Stimulated activated naive B cell treated with anti-CD40 and anti-IgM and Interleukin-4, amounts not matched to agents 10 μg/mL and 1 μg/mL and 100 μg/mL, for 72 hours (primary cell): ENCODE measurements at regions not wholly inside any gene's neighbourhood (a gene's known extent, or its start where the extent isn't known, plus 50 kb on each side); places are given as distances from the start of the nearest gene placed in this dataset.
A peak's percentile ranks its signal among the peaks of the same experiment; 100 is the strongest.
"Not testable (repeated sequence)": the region's sequence is repeated elsewhere in the genome, so short reads cannot be mapped to it uniquely, and the experiment has no call there.

Experiments used
- ATAC-seq, 2 donors: fragments of 150-1000 bp; cut with Tn5 transposase; replicated peaks; 2 replicates each; pipeline ENCODE4 v1.10.0; 2021; ENCODE audit warnings: moderate library complexity in 1 of 2
- DNase-seq: peaks from one replicate; pipeline ENCODE4 v3.0.0; 2021
- H3K27ac Mint-ChIP-seq: one replicate; pipeline ENCODE4 v1.8.0; 2022; ENCODE audit warnings: mild to moderate bottlenecking, mixed read lengths
- H3K27me3 Mint-ChIP-seq, 2 donors: one replicate each; pipeline ENCODE4 v1.8.0; 2022; ENCODE audit warnings: mixed read lengths in 2 of 2
- H3K36me3 Mint-ChIP-seq, 2 donors: one replicate each; pipeline ENCODE4 v1.8.0; 2022; ENCODE audit warnings: mixed read lengths in 2 of 2, mild to moderate bottlenecking in 1 of 2
- H3K4me1 Mint-ChIP-seq, 2 donors: one replicate each; pipeline ENCODE4 v1.8.0; 2022; ENCODE audit warnings: mixed read lengths in 2 of 2, mild to moderate bottlenecking in 1 of 2
- H3K4me3 Mint-ChIP-seq, 2 donors: one replicate each; pipeline ENCODE4 v1.8.0; 2022; ENCODE audit warnings: mild to moderate bottlenecking in 2 of 2, mixed read lengths in 2 of 2, moderate library complexity in 1 of 2
- H3K9me3 Mint-ChIP-seq, 2 donors: one replicate each; pipeline ENCODE4 v1.8.0; 2022; ENCODE audit warnings: mixed read lengths in 2 of 2, mild to moderate bottlenecking in 1 of 2

DNA sequence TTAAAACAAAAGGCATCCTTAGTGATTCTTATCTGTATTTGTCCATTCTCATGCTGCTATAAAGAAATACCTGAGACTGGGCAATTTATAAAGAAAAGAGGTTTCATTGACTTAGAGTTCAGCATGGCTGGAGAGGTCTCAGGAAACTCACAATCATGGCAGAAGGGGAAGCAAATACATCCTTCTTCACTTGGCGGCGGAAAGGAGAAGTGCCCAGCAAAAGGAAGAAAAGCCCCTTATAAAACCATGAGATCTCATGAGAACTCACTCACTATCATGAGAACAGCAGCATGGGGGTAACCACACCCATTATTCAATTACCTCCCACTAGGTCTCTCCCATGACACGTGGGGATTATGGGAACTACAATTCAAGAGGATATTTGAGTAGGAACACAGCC lies 271.1 kb upstream of the PRKD1 start:
- not testable (repeated sequence) for H3K36me3 Mint-ChIP-seq, H3K27ac Mint-ChIP-seq, DNase-seq, H3K27me3 Mint-ChIP-seq, H3K9me3 Mint-ChIP-seq, H3K4me3 Mint-ChIP-seq, H3K4me1 Mint-ChIP-seq, ATAC-seq

DNA sequence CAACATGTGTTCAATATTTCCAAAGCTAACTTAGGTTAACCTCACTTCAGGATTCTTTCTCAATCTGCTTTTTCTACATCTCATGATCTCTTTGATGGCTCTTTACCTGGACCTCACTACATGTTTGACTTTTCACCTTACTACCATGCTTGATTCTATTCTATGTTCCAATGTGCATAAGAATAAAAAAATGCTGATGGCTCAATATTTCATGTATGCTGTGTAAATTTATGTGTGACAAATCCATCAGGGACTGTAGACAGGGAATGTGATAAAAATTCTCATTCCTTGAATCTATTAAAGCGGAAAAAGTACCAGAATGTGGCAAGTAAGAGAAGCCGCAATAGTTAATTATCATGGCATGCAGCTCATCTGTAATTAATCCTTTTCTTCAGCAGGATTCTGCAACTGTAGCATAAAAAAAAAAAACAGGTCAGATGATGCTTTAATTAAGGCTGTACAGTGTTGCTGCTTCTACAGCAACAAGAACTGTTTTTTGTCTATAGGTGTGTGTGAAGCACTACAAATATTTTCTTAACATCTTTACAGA lies 276.9 kb upstream of the PRKD1 start:
- Mint-ChIP-seq H3K9me3 (peaks cover 0 to 3% of the 10 kb centered on the region in 2 donors), H3K27me3 (no peaks in the 10 kb centered on the region), H3K27ac (no peak overlapping the region), H3K4me3 (no peak overlapping the region), H3K36me3 (no peaks in the 10 kb centered on the region), H3K4me1 (no peaks in the 10 kb centered on the region)
- no peak for ATAC-seq
- DNase-seq, result no peak

DNA sequence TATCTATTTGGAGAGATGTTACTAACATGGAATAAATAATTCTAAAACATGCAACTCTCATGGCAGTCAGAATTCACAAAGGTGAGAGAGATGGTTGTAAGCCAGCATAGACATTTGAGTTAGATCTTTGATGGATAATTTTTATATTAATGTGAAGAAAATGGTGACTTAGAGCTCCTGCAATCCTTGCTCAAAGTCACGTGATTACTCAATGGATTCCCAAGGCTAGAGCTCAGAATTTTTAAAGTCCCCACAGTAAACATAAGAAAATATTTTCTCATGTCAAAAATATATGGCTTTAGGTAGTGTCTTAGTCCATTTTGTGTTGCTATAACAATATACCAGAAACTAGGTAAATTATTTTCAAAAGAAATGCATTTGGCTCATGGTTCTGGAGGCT lies 281.5 kb upstream of the PRKD1 start:
- Mint-ChIP-seq H3K9me3 (peaks cover 0 to 1% of the 10 kb centered on the region in 2 donors), H3K4me1 (no peaks in the 10 kb centered on the region), H3K27me3 (no peaks in the 10 kb centered on the region), H3K36me3 (no peaks in the 10 kb centered on the region), H3K27ac (no peak overlapping the region), H3K4me3 (no peak overlapping the region)
- no peak for DNase-seq
- no peak for ATAC-seq

DNA sequence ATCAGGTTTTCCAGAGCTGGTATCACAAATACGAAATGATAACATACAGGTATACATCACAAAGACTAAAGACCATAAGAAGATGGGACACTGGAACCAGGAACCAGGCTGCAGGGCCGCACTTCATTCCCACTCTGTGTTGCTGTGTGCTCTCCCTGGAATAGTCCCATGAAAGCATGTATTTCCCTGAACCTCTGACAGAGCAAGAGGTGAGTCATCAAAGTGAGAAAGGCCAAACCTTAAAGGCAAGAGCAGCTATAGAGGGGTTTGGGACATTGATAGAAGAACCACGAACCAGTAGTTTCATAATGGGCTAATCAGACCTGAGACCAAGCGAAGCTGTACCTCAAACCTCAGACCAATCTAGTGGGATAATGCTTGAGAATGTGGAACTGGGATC lies 283.0 kb upstream of the PRKD1 start:
- no peaks in the 10 kb centered on the region for H3K4me1 Mint-ChIP-seq
- DNase-seq (no peak), ATAC-seq (no peak)
- no peak overlapping the region for H3K4me3 Mint-ChIP-seq
- H3K9me3 Mint-ChIP-seq, result peaks cover 0 to 1% of the 10 kb centered on the region in 2 donors
- no peaks in the 10 kb centered on the region for H3K36me3 Mint-ChIP-seq
- H3K27me3 Mint-ChIP-seq, result no peaks in the 10 kb centered on the region
- H3K27ac Mint-ChIP-seq, result no peak overlapping the region

DNA sequence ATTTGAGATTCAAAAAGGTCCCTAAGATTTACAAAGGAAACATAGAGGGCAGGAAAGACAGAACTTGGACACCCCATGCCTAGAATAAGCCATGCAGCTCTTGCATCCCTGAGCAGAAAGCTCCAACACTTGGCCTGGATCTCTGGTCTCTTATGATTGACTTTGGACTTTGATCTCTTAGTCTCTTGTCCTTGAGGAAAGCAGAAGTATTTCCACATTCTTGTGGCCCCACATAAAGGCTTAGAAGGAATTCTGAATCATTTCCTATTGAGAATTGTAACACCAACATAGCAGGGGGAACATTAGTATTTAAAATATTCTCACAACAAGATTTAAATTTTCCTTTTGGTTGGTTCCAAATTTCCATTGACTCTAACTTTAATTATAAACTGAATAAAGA lies 283.7 kb upstream of the PRKD1 start:
- Mint-ChIP-seq H3K4me1 (no peaks in the 10 kb centered on the region), H3K9me3 (peaks cover 0 to 1% of the 10 kb centered on the region in 2 donors), H3K4me3 (no peak overlapping the region), H3K27ac (no peak overlapping the region), H3K36me3 (no peaks in the 10 kb centered on the region), H3K27me3 (no peaks in the 10 kb centered on the region)
- ATAC-seq, result no peak
- no peak for DNase-seq

DNA sequence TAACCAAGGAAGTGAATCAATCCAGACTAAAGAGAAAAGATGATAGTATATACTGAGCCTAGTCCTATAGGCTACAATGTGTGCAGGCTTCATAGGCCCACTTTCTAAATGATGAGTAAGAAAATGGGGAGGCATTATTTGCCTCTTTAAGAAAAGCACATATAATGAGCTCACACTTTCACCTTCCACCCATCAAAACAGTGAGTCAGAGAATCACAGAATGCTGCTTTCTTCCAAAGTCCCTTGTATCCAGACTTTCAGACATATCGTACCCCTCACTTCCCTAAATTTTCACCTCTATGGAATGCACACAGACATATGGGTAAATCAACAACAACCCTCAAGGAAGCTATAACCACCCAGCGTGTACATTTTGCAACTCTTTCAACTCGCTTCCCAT lies 286.4 kb upstream of the PRKD1 start:
- H3K4me1 Mint-ChIP-seq, result no peaks in the 10 kb centered on the region
- DNase-seq (no peak), ATAC-seq (no peak)
- no peaks in the 10 kb centered on the region for H3K27me3 Mint-ChIP-seq
- peaks cover 0 to 1% of the 10 kb centered on the region in 2 donors for H3K9me3 Mint-ChIP-seq
- no peaks in the 10 kb centered on the region for H3K36me3 Mint-ChIP-seq
- H3K27ac Mint-ChIP-seq, result no peak overlapping the region
- H3K4me3 Mint-ChIP-seq, result no peak overlapping the region

DNA sequence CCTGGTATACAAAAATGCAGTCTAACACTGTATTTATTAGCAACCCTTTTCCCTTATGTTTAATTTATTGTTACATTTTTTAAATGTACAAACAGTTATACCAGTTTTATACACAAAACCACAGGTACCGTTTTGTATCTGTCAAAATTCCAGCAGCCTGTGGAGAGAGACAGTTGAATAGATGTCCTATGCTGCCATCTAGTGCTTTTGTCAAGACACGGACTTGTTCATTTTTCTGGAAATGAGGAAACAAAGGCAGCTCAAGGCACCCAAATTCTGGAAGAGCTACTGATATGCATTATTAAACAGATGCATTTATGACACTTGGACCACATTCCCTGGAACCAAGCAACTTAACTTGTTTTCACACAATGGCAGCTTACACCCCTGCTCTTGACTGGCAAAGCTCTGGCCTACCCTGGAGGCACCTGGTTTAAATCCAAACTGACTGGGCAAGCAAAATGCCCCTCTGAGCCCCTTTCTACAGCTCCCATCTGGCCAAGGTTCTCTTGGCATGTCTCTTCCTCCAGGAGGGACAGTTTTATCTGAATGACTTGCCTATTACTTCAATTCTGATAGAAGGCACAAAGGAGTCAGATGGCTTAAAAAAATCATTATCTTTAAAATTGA lies 286.9 kb upstream of the PRKD1 start:
- Mint-ChIP-seq H3K4me3 (no peak overlapping the region), H3K27me3 (no peaks in the 10 kb centered on the region), H3K9me3 (no peaks in the 10 kb centered on the region), H3K4me1 (no peaks in the 10 kb centered on the region), H3K36me3 (no peaks in the 10 kb centered on the region), H3K27ac (no peak overlapping the region)
- peak in 1 of 2 donors; percentile 52 for ATAC-seq
- DNase-seq, result no peak

DNA sequence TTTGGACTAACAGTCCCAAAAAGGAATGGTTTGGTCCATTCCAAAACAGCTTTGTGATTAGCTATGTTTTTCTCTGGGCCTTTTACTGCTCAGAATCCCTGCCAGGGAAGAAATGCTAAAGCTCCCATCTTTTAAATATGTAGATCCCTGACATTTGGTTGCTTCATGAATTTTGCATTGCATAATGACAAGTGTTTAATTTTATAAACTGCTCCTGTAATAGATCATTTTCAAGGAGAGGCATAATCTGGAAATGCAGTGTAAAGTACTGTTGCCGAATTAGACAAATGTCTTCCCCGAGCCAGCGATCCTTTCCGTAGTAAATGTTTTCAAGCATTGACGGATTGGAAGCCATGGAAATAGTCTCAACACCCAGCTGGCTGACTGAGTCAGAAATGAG lies 291.3 kb upstream of the PRKD1 start:
- no peaks in the 10 kb centered on the region for H3K27me3 Mint-ChIP-seq
- DNase-seq, result no peak
- H3K36me3 Mint-ChIP-seq, result no peaks in the 10 kb centered on the region
- no peak overlapping the region for H3K4me3 Mint-ChIP-seq
- H3K4me1 Mint-ChIP-seq, result no peaks in the 10 kb centered on the region
- no peak for ATAC-seq
- H3K27ac Mint-ChIP-seq, result no peak overlapping the region
- H3K9me3 Mint-ChIP-seq, result no peaks in the 10 kb centered on the region

DNA sequence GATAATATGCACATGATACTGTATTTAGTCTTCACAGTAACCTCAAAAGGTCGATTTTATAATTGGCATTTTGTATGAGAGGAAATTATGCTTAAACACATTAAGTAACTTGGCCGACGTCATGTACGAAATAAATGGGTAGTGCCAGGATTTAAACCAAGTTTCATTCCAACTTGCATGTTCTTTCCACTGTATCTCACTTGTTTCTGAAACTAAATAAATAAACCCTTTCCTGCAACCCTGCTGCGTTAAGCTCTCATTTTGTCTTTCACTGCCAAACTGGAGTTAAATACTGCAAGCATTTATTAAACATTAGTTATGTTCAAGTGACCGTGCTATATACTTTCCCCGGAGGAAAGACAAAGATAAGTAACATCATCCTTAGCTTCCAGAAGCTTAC lies 293.9 kb upstream of the PRKD1 start:
- Mint-ChIP-seq H3K27me3 (no peaks in the 10 kb centered on the region), H3K27ac (no peak overlapping the region), H3K4me3 (no peak overlapping the region), H3K36me3 (no peaks in the 10 kb centered on the region), H3K9me3 (no peaks in the 10 kb centered on the region), H3K4me1 (no peaks in the 10 kb centered on the region)
- DNase-seq, result no peak
- ATAC-seq, result no peak

DNA sequence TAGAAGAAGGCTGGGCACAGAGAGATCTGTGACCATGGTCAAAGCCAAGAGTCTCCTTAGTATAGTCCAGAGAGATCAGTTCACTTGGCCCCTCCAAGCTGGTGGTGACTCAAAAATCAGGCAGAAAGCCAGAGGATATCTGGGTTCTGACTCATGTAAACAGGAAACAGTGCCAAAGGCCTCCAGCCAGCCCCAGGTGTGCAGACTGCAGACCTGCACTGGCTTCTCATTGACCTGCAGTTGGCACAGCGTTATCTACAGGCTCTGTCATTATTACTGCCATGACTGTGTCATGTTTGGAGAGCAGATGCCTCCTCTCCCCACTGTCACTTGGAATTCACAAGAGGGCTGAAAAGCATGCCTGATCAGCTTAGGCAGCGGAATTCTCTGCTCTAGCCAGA lies 295.7 kb upstream of the PRKD1 start:
- H3K27ac Mint-ChIP-seq, result no peak overlapping the region
- no peak overlapping the region for H3K4me3 Mint-ChIP-seq
- H3K4me1 Mint-ChIP-seq, result no peaks in the 10 kb centered on the region
- H3K36me3 Mint-ChIP-seq, result no peaks in the 10 kb centered on the region
- no peaks in the 10 kb centered on the region for H3K9me3 Mint-ChIP-seq
- DNase-seq (no peak), ATAC-seq (peak in 1 of 2 donors; percentile 19)
- H3K27me3 Mint-ChIP-seq, result no peaks in the 10 kb centered on the region

DNA sequence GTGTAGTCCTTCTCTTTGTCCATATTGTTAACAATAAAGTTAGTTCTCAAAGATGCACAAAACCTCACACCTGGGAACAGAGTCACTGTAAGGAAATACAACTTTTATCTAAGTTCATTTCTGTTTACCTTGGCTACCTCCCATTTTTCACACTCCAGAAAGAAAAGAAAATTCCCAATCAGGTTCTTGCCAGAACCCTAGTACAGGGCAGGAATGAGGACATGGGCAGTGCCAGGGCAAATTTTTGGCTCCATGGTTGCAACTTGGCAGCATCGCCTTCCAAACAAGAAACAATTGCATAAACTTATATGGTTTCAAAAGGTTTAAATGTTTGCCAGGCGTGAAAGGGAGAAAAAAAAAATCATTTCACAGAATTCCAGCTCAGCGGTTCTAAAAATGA lies 296.3 kb upstream of the PRKD1 start:
- Mint-ChIP-seq H3K36me3 (no peaks in the 10 kb centered on the region), H3K9me3 (no peaks in the 10 kb centered on the region), H3K4me3 (no peak overlapping the region), H3K27me3 (no peaks in the 10 kb centered on the region), H3K27ac (no peak overlapping the region), H3K4me1 (no peaks in the 10 kb centered on the region)
- DNase-seq (no peak), ATAC-seq (no peak)

DNA sequence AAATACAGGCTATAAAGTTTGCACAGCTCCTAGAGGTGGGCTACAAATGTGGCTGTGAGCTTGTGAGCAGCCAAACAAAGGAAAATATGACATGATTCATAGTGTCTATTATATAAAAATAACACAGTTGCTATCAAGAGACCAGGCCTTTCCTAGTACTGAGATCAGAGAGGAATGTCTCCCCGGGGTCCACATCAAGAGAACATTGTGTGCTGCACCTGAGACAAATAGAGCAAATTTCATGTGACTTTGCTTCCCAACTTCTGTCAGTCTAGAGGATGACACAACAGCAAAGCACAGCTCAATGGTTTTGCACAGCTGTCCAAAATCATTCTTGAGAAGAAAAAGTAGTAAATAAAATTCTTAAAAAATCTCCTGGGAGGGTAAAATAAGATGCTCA lies 297.5 kb upstream of the PRKD1 start:
- no peaks in the 10 kb centered on the region for H3K27me3 Mint-ChIP-seq
- no peak for ATAC-seq
- no peak overlapping the region for H3K4me3 Mint-ChIP-seq
- no peaks in the 10 kb centered on the region for H3K36me3 Mint-ChIP-seq
- no peaks in the 10 kb centered on the region for H3K9me3 Mint-ChIP-seq
- no peak overlapping the region for H3K27ac Mint-ChIP-seq
- no peak for DNase-seq
- no peaks in the 10 kb centered on the region for H3K4me1 Mint-ChIP-seq

DNA sequence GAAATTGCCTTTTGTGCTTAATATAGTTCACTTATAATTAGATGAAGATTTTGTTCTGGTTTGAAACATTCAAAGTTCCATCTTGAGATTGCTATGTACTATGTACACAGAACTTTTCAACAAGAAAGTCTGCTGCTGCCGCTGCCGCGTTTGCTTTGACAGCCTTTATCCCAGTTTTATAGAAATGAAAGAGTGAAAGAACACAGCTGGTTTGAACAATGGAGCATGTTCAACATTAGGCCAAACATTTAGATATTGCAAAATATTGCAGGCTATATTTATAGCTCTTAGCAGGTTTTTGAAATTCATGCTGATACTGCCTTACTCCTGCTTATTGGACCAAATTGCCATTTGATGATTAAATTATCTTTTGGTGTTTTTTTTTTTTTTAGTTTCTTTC lies 299.8 kb upstream of the PRKD1 start:
- no peak overlapping the region for H3K4me3 Mint-ChIP-seq
- no peak for DNase-seq
- no peaks in the 10 kb centered on the region for H3K4me1 Mint-ChIP-seq
- H3K27me3 Mint-ChIP-seq, result no peaks in the 10 kb centered on the region
- no peaks in the 10 kb centered on the region for H3K36me3 Mint-ChIP-seq
- H3K27ac Mint-ChIP-seq, result no peak overlapping the region
- no peaks in the 10 kb centered on the region for H3K9me3 Mint-ChIP-seq
- ATAC-seq, result no peak

DNA sequence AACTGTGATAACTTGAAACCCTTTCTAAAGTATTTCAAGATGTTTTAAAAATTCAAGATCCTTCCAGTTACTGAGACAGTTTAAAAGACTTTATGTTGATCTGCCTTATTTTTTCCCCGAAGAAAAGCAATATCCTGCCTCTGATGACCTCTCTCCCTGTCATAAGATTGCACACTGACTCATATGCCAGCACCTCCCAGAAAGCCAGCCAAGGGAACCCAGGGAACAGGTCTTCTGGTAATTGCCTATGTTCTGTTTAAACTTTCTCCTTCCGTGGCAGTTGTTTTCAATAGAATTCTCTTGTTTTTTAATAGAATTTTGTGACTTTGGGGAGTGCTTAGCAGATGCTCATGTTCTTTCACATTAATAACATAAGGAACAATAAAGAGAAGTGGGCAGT lies 300.2 kb upstream of the PRKD1 start:
- H3K27ac Mint-ChIP-seq, result no peak overlapping the region
- H3K9me3 Mint-ChIP-seq, result no peaks in the 10 kb centered on the region
- H3K36me3 Mint-ChIP-seq, result no peaks in the 10 kb centered on the region
- DNase-seq (no peak), ATAC-seq (no peak)
- no peaks in the 10 kb centered on the region for H3K4me1 Mint-ChIP-seq
- H3K27me3 Mint-ChIP-seq, result no peaks in the 10 kb centered on the region
- no peak overlapping the region for H3K4me3 Mint-ChIP-seq

DNA sequence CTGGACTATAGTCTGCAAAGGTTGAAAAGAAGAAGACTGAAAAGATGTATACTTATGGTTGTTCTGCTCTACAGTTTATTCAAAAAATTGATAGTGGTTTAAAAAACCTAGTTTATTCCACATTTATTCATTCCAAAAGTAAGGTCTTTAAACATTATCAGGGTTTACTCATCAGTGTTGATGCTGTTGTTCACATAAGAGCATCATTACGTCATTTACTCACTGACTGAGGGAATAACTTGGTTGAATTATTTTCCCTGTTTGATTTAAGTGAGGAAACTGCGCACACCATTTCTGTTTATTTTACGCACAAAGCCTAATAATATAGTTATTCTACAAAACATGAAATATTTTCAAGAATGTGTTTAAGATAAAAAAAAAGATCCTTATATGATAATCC lies 303.1 kb upstream of the PRKD1 start:
- Mint-ChIP-seq H3K4me3 (no peak overlapping the region), H3K27ac (no peak overlapping the region), H3K4me1 (no peaks in the 10 kb centered on the region), H3K36me3 (no peaks in the 10 kb centered on the region), H3K9me3 (peaks cover 3 to 4% of the 10 kb centered on the region in 2 donors), H3K27me3 (no peaks in the 10 kb centered on the region)
- ATAC-seq (no peak), DNase-seq (no peak)

DNA sequence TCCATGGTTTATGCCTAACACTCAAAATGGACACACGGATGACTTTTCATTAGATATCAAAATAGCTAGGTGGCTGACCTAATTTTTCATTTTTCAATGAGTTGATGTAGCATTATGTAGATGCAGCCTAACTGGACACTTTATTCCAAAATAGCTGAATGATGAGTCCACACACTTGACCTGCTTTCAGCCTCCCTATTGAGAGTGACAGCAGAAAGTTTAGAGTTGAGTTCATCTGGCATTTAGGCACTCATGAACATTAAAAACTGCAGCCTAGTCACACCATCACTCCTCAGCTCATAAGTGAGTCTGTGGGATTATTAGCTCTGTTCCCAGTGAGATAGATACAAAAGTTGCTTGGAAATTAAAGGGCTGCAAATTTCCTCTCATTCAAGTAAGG lies 307.3 kb upstream of the PRKD1 start:
- H3K4me1 Mint-ChIP-seq, result no peaks in the 10 kb centered on the region
- H3K9me3 Mint-ChIP-seq, result peaks cover 3 to 4% of the 10 kb centered on the region in 2 donors
- H3K4me3 Mint-ChIP-seq, result no peak overlapping the region
- no peaks in the 10 kb centered on the region for H3K27me3 Mint-ChIP-seq
- no peak overlapping the region for H3K27ac Mint-ChIP-seq
- DNase-seq (no peak), ATAC-seq (no peak)
- H3K36me3 Mint-ChIP-seq, result no peaks in the 10 kb centered on the region
